GM13977 (cell line): ENCODE measurements at regions not wholly inside any gene's neighbourhood (a gene's known extent, or its start where the extent isn't known, plus 50 kb on each side); places are given as distances from the start of the nearest gene placed in this dataset.

Experiments used
- DNase-seq: peaks from one replicate; pipeline ENCODE4 v3.0.0; 2012; ENCODE audit warnings: low spot score
- in situ Hi-C: fragments of 300-500 bp; cut with MboI; formaldehyde crosslinking; loops from one replicate; pipeline ENCODE4 v1.12.0; 2022; ENCODE audit warnings: low sequenced_read_pairs, low pct_unique_long_range_greater_than_20kb, mixed read lengths, inconsistent platforms; ENCODE audit not compliant: unreplicated experiment
- TF ChIP-seq, protein P1 (sequence below): IDR thresholded peaks from 2 replicates; pipeline ENCODE4 v1.5.1; 2012; ENCODE audit warnings: mild to moderate bottlenecking, control low read depth; ENCODE audit not compliant: insufficient read depth; ENCODE audit errors: extremely low read depth, missing control alignments

GRCh38 chr12:88736031-88736430 is 155.8 kb upstream of the KITLG start:
- TF ChIP-seq, protein P1, sequence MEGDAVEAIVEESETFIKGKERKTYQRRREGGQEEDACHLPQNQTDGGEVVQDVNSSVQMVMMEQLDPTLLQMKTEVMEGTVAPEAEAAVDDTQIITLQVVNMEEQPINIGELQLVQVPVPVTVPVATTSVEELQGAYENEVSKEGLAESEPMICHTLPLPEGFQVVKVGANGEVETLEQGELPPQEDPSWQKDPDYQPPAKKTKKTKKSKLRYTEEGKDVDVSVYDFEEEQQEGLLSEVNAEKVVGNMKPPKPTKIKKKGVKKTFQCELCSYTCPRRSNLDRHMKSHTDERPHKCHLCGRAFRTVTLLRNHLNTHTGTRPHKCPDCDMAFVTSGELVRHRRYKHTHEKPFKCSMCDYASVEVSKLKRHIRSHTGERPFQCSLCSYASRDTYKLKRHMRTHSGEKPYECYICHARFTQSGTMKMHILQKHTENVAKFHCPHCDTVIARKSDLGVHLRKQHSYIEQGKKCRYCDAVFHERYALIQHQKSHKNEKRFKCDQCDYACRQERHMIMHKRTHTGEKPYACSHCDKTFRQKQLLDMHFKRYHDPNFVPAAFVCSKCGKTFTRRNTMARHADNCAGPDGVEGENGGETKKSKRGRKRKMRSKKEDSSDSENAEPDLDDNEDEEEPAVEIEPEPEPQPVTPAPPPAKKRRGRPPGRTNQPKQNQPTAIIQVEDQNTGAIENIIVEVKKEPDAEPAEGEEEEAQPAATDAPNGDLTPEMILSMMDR, result no peak
- DNase-seq, result no peak
- in situ Hi-C loops, result no loop called here

GRCh38 chr12:88733008-88733407 is 152.7 kb upstream of the KITLG start:
- no peak for DNase-seq
- in situ Hi-C loops, result no loop called here
- TF ChIP-seq, protein P1, result no peak

DNA sequence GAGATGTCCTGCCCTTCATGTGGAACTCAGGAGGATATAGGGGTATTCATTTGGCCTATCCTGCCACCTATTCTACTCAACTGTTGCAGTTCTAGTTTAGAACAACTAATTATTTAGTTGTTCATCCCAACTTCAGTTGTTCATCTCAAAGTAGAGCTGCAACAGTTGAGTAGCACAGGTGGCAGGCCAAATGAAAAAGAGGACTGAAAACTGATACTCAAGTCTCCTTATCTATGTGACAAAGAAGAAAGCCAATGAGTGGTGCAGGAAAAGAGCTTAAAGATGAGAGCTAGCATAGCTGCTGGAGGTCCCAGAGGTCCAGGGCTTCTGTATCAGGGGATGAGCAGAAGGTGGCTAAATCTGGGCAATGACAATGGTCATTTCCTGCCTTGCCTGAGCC is 148.9 kb upstream of the KITLG start:
- TF ChIP-seq, protein P1, result no peak
- in situ Hi-C loops, result no loop called here
- no peak for DNase-seq

GRCh38 chr12:88726806-88727720 is 146.8 kb upstream of the KITLG start:
- DNase-seq, result no peak
- TF ChIP-seq, protein P1, result no peak
- in situ Hi-C loops, result no loop called here

DNA sequence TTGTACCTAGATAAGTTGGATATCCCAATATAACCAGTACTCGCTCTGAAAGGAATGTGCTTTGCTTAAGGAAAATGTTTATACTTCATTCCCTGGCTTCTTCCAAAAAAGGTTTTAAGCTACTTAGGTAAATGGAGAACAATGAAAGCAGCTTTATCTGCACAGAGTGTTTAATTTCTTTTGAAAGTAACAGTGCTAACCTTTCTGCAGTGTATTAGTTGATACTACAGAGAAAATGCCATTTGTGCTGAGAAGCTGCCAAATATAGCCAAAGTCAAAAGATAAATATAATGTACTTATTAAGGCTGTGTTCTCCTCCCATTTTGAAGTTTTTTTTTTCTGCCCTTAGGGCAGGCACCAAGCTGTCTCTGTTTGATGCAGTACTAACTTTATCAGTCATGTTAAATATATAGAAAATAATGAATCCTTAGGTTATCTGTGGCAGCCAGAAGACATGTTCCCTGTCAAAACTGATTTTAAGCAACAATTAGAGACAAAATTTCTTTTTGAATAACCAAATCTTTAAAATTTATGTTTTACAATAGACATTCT is 145.4 kb upstream of the KITLG start:
- TF ChIP-seq, protein P1, result no peak
- no peak for DNase-seq
- in situ Hi-C loops, result no loop called here

GRCh38 chr12:88723219-88723618 is 142.9 kb upstream of the KITLG start:
- DNase-seq, result no peak
- TF ChIP-seq, protein P1, result no peak
- in situ Hi-C loops, result no loop called here
